ENCODE measurements at regions not wholly inside any gene's neighbourhood (a gene's known extent, or its start where the extent isn't known, plus 50 kb on each side); places are given as distances from the start of the nearest gene placed in this dataset.
A peak's percentile ranks its signal among the peaks of the same experiment; 100 is the strongest.

GRCh38 chr1:187627516-187627915, 798.8 kb downstream of the PLA2G4A start:
- H3K9ac ChIP-seq (ENCODE audit: low read length), result no peak overlapping the region
- H3K27me3 ChIP-seq (ENCODE audit: insufficient read depth, low read length), result no peaks in the 10 kb centered on the region
- H4K91ac ChIP-seq (ENCODE audit: low read depth, low read length), result no peak overlapping the region
- H4K8ac ChIP-seq (ENCODE audit: low read depth, low read length), result no peak overlapping the region
- H2BK120ac ChIP-seq (ENCODE audit: insufficient read depth, low read length, poor library complexity), result no peak overlapping the region
- H3K79me2 ChIP-seq (ENCODE audit: control insufficient read depth, insufficient read depth, low read length, poor library complexity), result no peaks in the 10 kb centered on the region
- no peak overlapping the region for H3K4me3 ChIP-seq (ENCODE audit: low read depth, low read length)
- no peak overlapping the region for H2AFZ ChIP-seq (ENCODE audit: insufficient read depth, low read length, poor library complexity)
- no CpG with 5 or more reads among the region's 2 CpGs for WGBS (ENCODE audit: extremely low coverage, insufficient coverage, insufficient read length)
- no peak for DNase-seq
- no peaks in the 10 kb centered on the region for H3K4me1 ChIP-seq (ENCODE audit: control insufficient read depth in 1 of 2, insufficient read depth in 2 of 2, low read length in 2 of 2)
- H3K9me3 ChIP-seq (ENCODE audit: insufficient read depth, low read depth, low read length), result peaks cover 6% of the 10 kb centered on the region
- H4K12ac ChIP-seq (ENCODE audit: low read depth, low read length), result no peak overlapping the region
- H3K4ac ChIP-seq (ENCODE audit: low read depth, low read length), result no peak overlapping the region
- no peak overlapping the region for H3K27ac ChIP-seq (ENCODE audit: low read depth, low read length)
- no peak overlapping the region for H3K23ac ChIP-seq (ENCODE audit: low read length)
- H2BK5ac ChIP-seq (ENCODE audit: low read depth, low read length, poor library complexity), result no peak overlapping the region
- H3K36me3 ChIP-seq (ENCODE audit: control insufficient read depth in 1 of 2, insufficient read depth in 2 of 2, low read length in 2 of 2), result peaks cover 0 to 3% of the 10 kb centered on the region in 2 experiments
- no peaks in the 10 kb centered on the region for H3K79me1 ChIP-seq (ENCODE audit: low read length)
- no peak overlapping the region for H2BK12ac ChIP-seq (ENCODE audit: low read length)
- no peak overlapping the region for H2AK5ac ChIP-seq (ENCODE audit: low read length)
- no peak overlapping the region for H3K18ac ChIP-seq (ENCODE audit: low read length)
- no peak overlapping the region for H3K4me2 ChIP-seq (ENCODE audit: low read length)
- no peak overlapping the region for H3K14ac ChIP-seq (ENCODE audit: low read length)

- H4K12ac ChIP-seq (ENCODE audit: low read depth, low read length), result no peak overlapping the region
- no peak overlapping the region for H2AFZ ChIP-seq (ENCODE audit: insufficient read depth, low read length, poor library complexity)
- no peaks in the 10 kb centered on the region for H3K4me1 ChIP-seq (ENCODE audit: control insufficient read depth in 1 of 2, insufficient read depth in 2 of 2, low read length in 2 of 2)
- no peak overlapping the region for H3K9ac ChIP-seq (ENCODE audit: low read length)
- H3K27ac ChIP-seq (ENCODE audit: low read depth, low read length), result no peak overlapping the region
- H4K8ac ChIP-seq (ENCODE audit: low read depth, low read length), result no peak overlapping the region
- H3K79me1 ChIP-seq (ENCODE audit: low read length), result no peaks in the 10 kb centered on the region
- H3K23ac ChIP-seq (ENCODE audit: low read length), result no peak overlapping the region
- H2AK5ac ChIP-seq (ENCODE audit: low read length), result no peak overlapping the region
- peaks cover 6% of the 10 kb centered on the region for H3K9me3 ChIP-seq (ENCODE audit: insufficient read depth, low read depth, low read length)
- no peak overlapping the region for H2BK5ac ChIP-seq (ENCODE audit: low read depth, low read length, poor library complexity)
- no peak overlapping the region for H3K4me2 ChIP-seq (ENCODE audit: low read length)
- H3K4ac ChIP-seq (ENCODE audit: low read depth, low read length), result no peak overlapping the region
- no peak for DNase-seq
- H3K18ac ChIP-seq (ENCODE audit: low read length), result no peak overlapping the region
- H3K79me2 ChIP-seq (ENCODE audit: control insufficient read depth, insufficient read depth, low read length, poor library complexity), result no peaks in the 10 kb centered on the region
- peaks cover 0 to 3% of the 10 kb centered on the region in 2 experiments for H3K36me3 ChIP-seq (ENCODE audit: control insufficient read depth in 1 of 2, insufficient read depth in 2 of 2, low read length in 2 of 2)
- no peak overlapping the region for H2BK120ac ChIP-seq (ENCODE audit: insufficient read depth, low read length, poor library complexity)
- H4K91ac ChIP-seq (ENCODE audit: low read depth, low read length), result no peak overlapping the region
- no peak overlapping the region for H3K4me3 ChIP-seq (ENCODE audit: low read depth, low read length)
- H3K27me3 ChIP-seq (ENCODE audit: insufficient read depth, low read length), result no peaks in the 10 kb centered on the region
- no peak overlapping the region for H2BK12ac ChIP-seq (ENCODE audit: low read length)
- no peak overlapping the region for H3K14ac ChIP-seq (ENCODE audit: low read length)
These were observed 800.3 kb downstream of the PLA2G4A start for GRCh38 chr1:187629075-187629474.

GRCh38 chr1:187630653-187631380, 802.1 kb downstream of the PLA2G4A start:
- H3K79me1 ChIP-seq (ENCODE audit: low read length), result no peaks in the 10 kb centered on the region
- H3K4me2 ChIP-seq (ENCODE audit: low read length), result no peak overlapping the region
- H2BK5ac ChIP-seq (ENCODE audit: low read depth, low read length, poor library complexity), result no peak overlapping the region
- no peak overlapping the region for H4K12ac ChIP-seq (ENCODE audit: low read depth, low read length)
- H3K23ac ChIP-seq (ENCODE audit: low read length), result no peak overlapping the region
- no peak overlapping the region for H3K4ac ChIP-seq (ENCODE audit: low read depth, low read length)
- peak in 1 of 2 donors; percentile 2 for DNase-seq
- no peak overlapping the region for H2AK5ac ChIP-seq (ENCODE audit: low read length)
- H3K4me1 ChIP-seq (ENCODE audit: control insufficient read depth in 1 of 2, insufficient read depth in 2 of 2, low read length in 2 of 2), result no peaks in the 10 kb centered on the region
- no peak overlapping the region for H3K14ac ChIP-seq (ENCODE audit: low read length)
- H4K91ac ChIP-seq (ENCODE audit: low read depth, low read length), result no peak overlapping the region
- no peak overlapping the region for H3K27ac ChIP-seq (ENCODE audit: low read depth, low read length)
- no peaks in the 10 kb centered on the region for H3K79me2 ChIP-seq (ENCODE audit: control insufficient read depth, insufficient read depth, low read length, poor library complexity)
- H2BK12ac ChIP-seq (ENCODE audit: low read length), result no peak overlapping the region
- H2BK120ac ChIP-seq (ENCODE audit: insufficient read depth, low read length, poor library complexity), result no peak overlapping the region
- peaks cover 0 to 3% of the 10 kb centered on the region in 2 experiments for H3K36me3 ChIP-seq (ENCODE audit: control insufficient read depth in 1 of 2, insufficient read depth in 2 of 2, low read length in 2 of 2)
- H3K18ac ChIP-seq (ENCODE audit: low read length), result no peak overlapping the region
- H3K4me3 ChIP-seq (ENCODE audit: low read depth, low read length), result no peak overlapping the region
- no CpG with 5 or more reads among the region's 13 CpGs for WGBS (ENCODE audit: extremely low coverage, insufficient coverage, insufficient read length)
- no peaks in the 10 kb centered on the region for H3K27me3 ChIP-seq (ENCODE audit: insufficient read depth, low read length)
- H2AFZ ChIP-seq (ENCODE audit: insufficient read depth, low read length, poor library complexity), result no peak overlapping the region
- no peak overlapping the region for H4K8ac ChIP-seq (ENCODE audit: low read depth, low read length)
- H3K9me3 ChIP-seq (ENCODE audit: insufficient read depth, low read depth, low read length), result peaks cover 8% of the 10 kb centered on the region
- no peak overlapping the region for H3K9ac ChIP-seq (ENCODE audit: low read length)

- no peak overlapping the region for H3K9ac ChIP-seq (ENCODE audit: low read length)
- H3K4me3 ChIP-seq (ENCODE audit: low read depth, low read length), result no peak overlapping the region
- H3K36me3 ChIP-seq (ENCODE audit: control insufficient read depth in 1 of 2, insufficient read depth in 2 of 2, low read length in 2 of 2), result peaks cover 0 to 3% of the 10 kb centered on the region in 2 experiments
- no peak overlapping the region for H3K4me2 ChIP-seq (ENCODE audit: low read length)
- H3K9me3 ChIP-seq (ENCODE audit: insufficient read depth, low read depth, low read length), result peaks cover 8% of the 10 kb centered on the region
- no peak overlapping the region for H2BK5ac ChIP-seq (ENCODE audit: low read depth, low read length, poor library complexity)
- DNase-seq, result peak; percentile 38 to 73
- H3K27me3 ChIP-seq (ENCODE audit: insufficient read depth, low read length), result no peaks in the 10 kb centered on the region
- no peak overlapping the region for H3K4ac ChIP-seq (ENCODE audit: low read depth, low read length)
- no peak overlapping the region for H4K91ac ChIP-seq (ENCODE audit: low read depth, low read length)
- no peak overlapping the region for H3K23ac ChIP-seq (ENCODE audit: low read length)
- no peaks in the 10 kb centered on the region for H3K4me1 ChIP-seq (ENCODE audit: control insufficient read depth in 1 of 2, insufficient read depth in 2 of 2, low read length in 2 of 2)
- no peak overlapping the region for H3K18ac ChIP-seq (ENCODE audit: low read length)
- H3K79me2 ChIP-seq (ENCODE audit: control insufficient read depth, insufficient read depth, low read length, poor library complexity), result no peaks in the 10 kb centered on the region
- H4K12ac ChIP-seq (ENCODE audit: low read depth, low read length), result no peak overlapping the region
- no peak overlapping the region for H2AFZ ChIP-seq (ENCODE audit: insufficient read depth, low read length, poor library complexity)
- no peak overlapping the region for H2AK5ac ChIP-seq (ENCODE audit: low read length)
- no peak overlapping the region for H2BK120ac ChIP-seq (ENCODE audit: insufficient read depth, low read length, poor library complexity)
- no peak overlapping the region for H3K14ac ChIP-seq (ENCODE audit: low read length)
- no peak overlapping the region for H3K27ac ChIP-seq (ENCODE audit: low read depth, low read length)
- no peak overlapping the region for H2BK12ac ChIP-seq (ENCODE audit: low read length)
- H3K79me1 ChIP-seq (ENCODE audit: low read length), result no peaks in the 10 kb centered on the region
- H4K8ac ChIP-seq (ENCODE audit: low read depth, low read length), result no peak overlapping the region
- no CpG with 5 or more reads among the region's 5 CpGs for WGBS (ENCODE audit: extremely low coverage, insufficient coverage, insufficient read length)
These were observed 802.6 kb downstream of the PLA2G4A start for GRCh38 chr1:187631381-187631675.

Data from trophoblast cell (in vitro differentiated cells and primary cell).